Gastroesophageal sphincter (tissue), 4 donors: ENCODE measurements at regions not wholly inside any gene's neighbourhood (a gene's known extent, or its start where the extent isn't known, plus 50 kb on each side); places are given as distances from the start of the nearest gene placed in this dataset.

Experiments used
- ATAC-seq: fragments of 150-250 bp; one replicate; pipeline ENCODE4 v1.9.1; 2016; ENCODE audit warnings: mild to moderate bottlenecking, moderate library complexity
- H3K27ac ChIP-seq, 4 donors: fragments of 200-600 bp; sonication (generic) in 3 of 4; 1 replicate in 3 of 4; 2 replicates in 1 of 4; pipeline ENCODE4 v1.5.1; 2016 to 2019
- H3K27me3 ChIP-seq: fragments of 200-600 bp; sonication (generic); one replicate; pipeline ENCODE4 v1.5.1; 2019
- H3K36me3 ChIP-seq, 2 donors: fragments of 200-600 bp; sonication (generic); one replicate each; pipeline ENCODE4 v1.5.1; 2019; ENCODE audit warnings: control low read depth in 1 of 2
- H3K4me1 ChIP-seq, 3 donors: fragments of 200-600 bp; sonication (generic); 1 replicate in 2 of 3; 2 replicates in 1 of 3; pipeline ENCODE4 v1.5.1; 2016 to 2019; ENCODE audit warnings: control low read depth in 2 of 3
- H3K4me3 ChIP-seq, 2 donors: fragments of 200-600 bp; sonication (generic); one replicate each; pipeline ENCODE4 v1.5.1; 2019; ENCODE audit warnings: mild to moderate bottlenecking in 1 of 2, moderate library complexity in 1 of 2
- H3K9me3 ChIP-seq, 3 donors: fragments of 200-600 bp; sonication (generic); one replicate each; pipeline ENCODE4 v1.5.1; 2017 to 2019; ENCODE audit warnings: control low read depth in 2 of 3
- EP300 ChIP-seq: sonication (generic); formaldehyde crosslinking; IDR thresholded peaks from one replicate; pipeline ENCODE4 v1.6.1; 2017; ENCODE audit warnings: antibody characterized with exemption, mild to moderate bottlenecking
- POLR2A ChIP-seq, 2 donors: fragments of 450-650 bp; IDR thresholded peaks; one replicate each; pipeline ENCODE4 v1.6.1; 2017; ENCODE audit warnings: antibody characterized with exemption in 2 of 2, mild to moderate bottlenecking in 2 of 2, moderate library complexity in 1 of 2
- POLR2AphosphoS5 ChIP-seq: sonication (generic); formaldehyde crosslinking; IDR thresholded peaks from one replicate; pipeline ENCODE4 v1.6.1; 2017; ENCODE audit warnings: antibody characterized with exemption
- WGBS, 2 donors: methylation state at CpG; one replicate each; pipeline ENCODE4 v1.1.5; 2018; ENCODE audit warnings: low coverage in 1 of 2; 5-methylcytosine and 5-hydroxymethylcytosine counted together
- TF ChIP-seq, protein P1 (sequence below), 4 experiments: fragments of 200-600 bp in 2 of 4; fragments of 450-650 bp in 2 of 4; sonication (generic) in 1 of 4; IDR thresholded peaks; one replicate each; pipeline ENCODE4 v1.5.1; 2017 to 2019; ENCODE audit warnings: antibody characterized with exemption in 4 of 4, mild to moderate bottlenecking in 2 of 4, moderate library complexity in 2 of 4

DNA sequence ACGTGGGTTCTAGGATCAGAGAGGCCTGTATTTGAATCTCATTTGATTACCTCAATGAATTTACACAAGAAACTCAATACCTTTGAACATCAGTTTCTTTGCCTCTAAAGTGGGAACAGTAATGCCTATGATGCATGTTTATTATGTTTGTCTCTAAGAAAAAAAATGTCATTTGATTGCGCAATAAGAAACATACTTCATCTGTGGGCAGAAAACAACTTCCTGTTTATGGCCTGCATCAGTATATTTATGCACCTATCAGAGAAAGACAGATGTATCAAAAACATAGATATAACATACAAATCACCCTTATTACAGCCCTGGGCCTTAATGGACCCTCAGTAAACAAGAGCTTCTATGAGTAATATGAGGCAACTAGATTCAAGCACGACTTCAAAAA is 516.4 kb upstream of the ARID1B start:
- no peak for ATAC-seq
- Histone ChIP-seq H3K27me3 (no peaks in the 10 kb centered on the region), H3K9me3 (no peaks in the 10 kb centered on the region), H3K27ac (no peak overlapping the region), H3K4me3 (no peak overlapping the region), H3K36me3 (no peaks in the 10 kb centered on the region), H3K4me1 (no peaks in the 10 kb centered on the region)
- 57 to 83% methylated on average over 3 of the region's 3 CpGs for WGBS, 2 donors
- TF ChIP-seq POLR2AphosphoS5 = no peak
- TF ChIP-seq, protein P1, sequence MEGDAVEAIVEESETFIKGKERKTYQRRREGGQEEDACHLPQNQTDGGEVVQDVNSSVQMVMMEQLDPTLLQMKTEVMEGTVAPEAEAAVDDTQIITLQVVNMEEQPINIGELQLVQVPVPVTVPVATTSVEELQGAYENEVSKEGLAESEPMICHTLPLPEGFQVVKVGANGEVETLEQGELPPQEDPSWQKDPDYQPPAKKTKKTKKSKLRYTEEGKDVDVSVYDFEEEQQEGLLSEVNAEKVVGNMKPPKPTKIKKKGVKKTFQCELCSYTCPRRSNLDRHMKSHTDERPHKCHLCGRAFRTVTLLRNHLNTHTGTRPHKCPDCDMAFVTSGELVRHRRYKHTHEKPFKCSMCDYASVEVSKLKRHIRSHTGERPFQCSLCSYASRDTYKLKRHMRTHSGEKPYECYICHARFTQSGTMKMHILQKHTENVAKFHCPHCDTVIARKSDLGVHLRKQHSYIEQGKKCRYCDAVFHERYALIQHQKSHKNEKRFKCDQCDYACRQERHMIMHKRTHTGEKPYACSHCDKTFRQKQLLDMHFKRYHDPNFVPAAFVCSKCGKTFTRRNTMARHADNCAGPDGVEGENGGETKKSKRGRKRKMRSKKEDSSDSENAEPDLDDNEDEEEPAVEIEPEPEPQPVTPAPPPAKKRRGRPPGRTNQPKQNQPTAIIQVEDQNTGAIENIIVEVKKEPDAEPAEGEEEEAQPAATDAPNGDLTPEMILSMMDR (IDR thresholded peaks at IDR 0.05) = no peak

DNA sequence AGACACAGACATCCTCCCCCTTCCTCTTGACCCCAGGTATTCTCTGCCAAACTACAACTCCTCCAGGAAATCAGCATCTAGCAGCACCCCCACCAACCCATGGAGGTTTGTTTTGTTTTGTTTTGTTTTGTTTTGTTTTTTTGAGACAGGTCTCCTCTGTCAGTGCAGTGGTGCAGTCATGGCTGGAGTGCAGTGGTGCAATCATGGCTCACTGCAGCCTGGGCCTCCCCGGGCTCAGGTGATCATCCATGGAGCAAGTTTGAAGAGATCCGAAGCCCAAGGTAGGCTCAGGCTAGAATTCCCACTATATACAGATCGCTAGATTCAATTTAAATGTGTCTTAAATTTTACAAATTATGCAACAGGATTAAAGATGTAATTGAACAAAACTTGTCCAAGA is 518.2 kb upstream of the ARID1B start:
- Histone ChIP-seq H3K27ac (no peak overlapping the region), H3K36me3 (no peaks in the 10 kb centered on the region), H3K4me3 (no peak overlapping the region), H3K27me3 (no peaks in the 10 kb centered on the region), H3K9me3 (no peaks in the 10 kb centered on the region), H3K4me1 (no peaks in the 10 kb centered on the region)
- WGBS, 2 donors = 80 to 92% methylated on average over 3 of the region's 3 CpGs
- no peak for ATAC-seq
- TF ChIP-seq POLR2AphosphoS5 (no peak), POLR2A (IDR thresholded peaks at IDR 0.05) (no peak), EP300 (no peak)
- TF ChIP-seq, protein P1 (IDR thresholded peaks at IDR 0.05) = no peak

DNA sequence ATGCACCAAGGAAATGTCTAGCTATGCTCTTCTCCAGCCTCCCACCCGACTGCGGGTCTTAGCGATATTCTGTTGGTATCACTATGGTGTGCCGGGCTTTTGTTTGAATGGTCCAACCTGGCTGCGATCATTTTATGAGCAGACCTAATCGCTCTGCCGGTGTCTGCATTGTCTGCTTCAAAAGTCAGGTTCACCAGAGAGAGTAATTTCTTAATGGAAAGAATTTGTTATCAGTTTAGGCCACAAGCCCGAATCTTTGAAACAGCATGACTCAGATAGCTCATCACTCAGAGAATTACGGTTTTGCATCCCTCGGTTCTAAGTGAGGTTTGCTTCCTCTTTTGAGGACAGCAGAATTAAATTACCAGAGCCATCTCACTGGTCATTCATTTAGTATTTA is 521.0 kb upstream of the ARID1B start:
- Histone ChIP-seq H3K36me3 (no peaks in the 10 kb centered on the region), H3K4me3 (no peak overlapping the region), H3K27me3 (no peaks in the 10 kb centered on the region), H3K4me1 (no peaks in the 10 kb centered on the region), H3K9me3 (no peaks in the 10 kb centered on the region), H3K27ac (no peak overlapping the region)
- 76 to 92% methylated on average over 9 of the region's 10 CpGs for WGBS, 2 donors
- TF ChIP-seq EP300 (no peak), POLR2AphosphoS5 (no peak), POLR2A (IDR thresholded peaks at IDR 0.05) (no peak)
- TF ChIP-seq, protein P1 (IDR thresholded peaks at IDR 0.05) = no peak
- no peak for ATAC-seq

DNA sequence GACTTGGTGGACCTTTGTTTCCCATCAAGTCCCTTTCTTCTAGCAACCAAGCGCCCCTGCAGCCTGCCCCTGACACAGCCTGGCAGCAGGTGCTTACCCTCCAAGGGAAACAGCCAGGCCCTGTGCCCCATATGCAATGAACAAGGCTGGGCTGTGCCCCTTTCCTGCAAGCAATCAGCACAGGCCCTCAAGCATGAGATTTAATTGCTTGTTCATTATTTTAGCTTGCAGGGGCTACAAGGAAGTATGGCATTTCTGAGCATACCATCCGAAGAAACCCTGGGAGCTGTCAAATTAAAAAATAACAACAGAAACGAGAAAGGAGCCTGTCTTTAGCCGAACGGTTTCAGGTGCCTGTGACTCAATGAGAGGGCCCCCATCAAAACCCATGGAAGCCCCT is 522.9 kb upstream of the ARID1B start:
- 86 to 100% methylated on average over 1 of the region's 5 CpGs for WGBS, 2 donors

DNA sequence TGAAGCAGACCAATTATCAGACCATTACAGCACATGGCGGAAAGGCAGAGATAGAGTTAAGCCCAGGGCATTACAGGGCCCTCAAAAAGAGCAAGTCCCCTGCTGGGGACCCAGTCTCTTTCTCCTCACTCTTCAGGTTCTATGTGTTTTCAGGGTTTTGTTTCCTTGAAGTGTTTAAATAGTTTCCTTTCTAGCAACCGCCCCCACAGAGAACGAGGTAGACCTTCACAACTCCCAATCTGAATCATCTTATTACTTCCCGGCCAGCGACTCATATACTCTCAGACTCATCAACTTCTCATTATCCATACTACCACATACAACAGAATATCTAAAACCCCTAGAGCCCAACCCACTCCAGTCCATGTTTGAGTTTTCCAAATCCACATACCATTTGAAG is 526.6 kb upstream of the ARID1B start:
- no peaks in the 10 kb centered on the region for H3K36me3 ChIP-seq
- H3K4me1 ChIP-seq = no peaks in the 10 kb centered on the region
- no peaks in the 10 kb centered on the region for H3K27me3 ChIP-seq
- TF ChIP-seq EP300 (no peak), POLR2AphosphoS5 (no peak), POLR2A (IDR thresholded peaks at IDR 0.05) (no peak)
- TF ChIP-seq, protein P1 (IDR thresholded peaks at IDR 0.05) = no peak
- H3K4me3 ChIP-seq = no peak overlapping the region
- no peak overlapping the region for H3K27ac ChIP-seq
- H3K9me3 ChIP-seq = no peaks in the 10 kb centered on the region
- 70 to 76% methylated on average over 4 of the region's 5 CpGs for WGBS, 2 donors
- no peak for ATAC-seq

More for the DNA sequence above, 522.9 kb upstream of the ARID1B start:
- Histone ChIP-seq H3K4me3 (no peak overlapping the region), H3K27ac (no peak overlapping the region), H3K36me3 (no peaks in the 10 kb centered on the region), H3K27me3 (no peaks in the 10 kb centered on the region), H3K4me1 (no peaks in the 10 kb centered on the region), H3K9me3 (no peaks in the 10 kb centered on the region)
- no peak for ATAC-seq
- TF ChIP-seq POLR2A (IDR thresholded peaks at IDR 0.05) = no peak
- TF ChIP-seq, protein P1 (IDR thresholded peaks at IDR 0.05) = no peak
- no peak for TF ChIP-seq POLR2AphosphoS5
- TF ChIP-seq EP300 = no peak
